Effector memory CD8-positive, alpha-beta T cell (primary cell): ENCODE measurements at regions not wholly inside any gene's neighbourhood (a gene's known extent, or its start where the extent isn't known, plus 50 kb on each side); places are given as distances from the start of the nearest gene placed in this dataset.
"Not testable (repeated sequence)": the region's sequence is repeated elsewhere in the genome, so short reads cannot be mapped to it uniquely, and the experiment has no call there.

Experiments
- ATAC-seq: fragments of 150-1000 bp; cut with Tn5 transposase; replicated peaks from 2 replicates; pipeline ENCODE4 v1.10.0; 2021; ENCODE audit warnings: mild to moderate bottlenecking, moderate library complexity
- DNase-seq, 3 experiments: peaks; one replicate each; pipeline ENCODE4 v3.0.0; 2021
- H3K27ac Mint-ChIP-seq, 2 donors: one replicate each; pipeline ENCODE4 v1.8.0; 2022; ENCODE audit warnings: mild to moderate bottlenecking in 2 of 2, mixed read lengths in 2 of 2, moderate library complexity in 2 of 2
- H3K27me3 Mint-ChIP-seq, 2 donors: one replicate each; pipeline ENCODE4 v1.8.0; 2022; ENCODE audit warnings: mixed read lengths in 2 of 2
- H3K36me3 Mint-ChIP-seq: one replicate; pipeline ENCODE4 v1.8.0; 2022; ENCODE audit warnings: mild to moderate bottlenecking, moderate library complexity, mixed read lengths; ENCODE audit not compliant: insufficient read depth
- H3K4me1 Mint-ChIP-seq, 2 donors: one replicate each; pipeline ENCODE4 v1.8.0; 2022; ENCODE audit warnings: low read depth in 2 of 2, mixed read lengths in 2 of 2
- H3K4me3 Mint-ChIP-seq, 2 donors: one replicate each; pipeline ENCODE4 v1.8.0; 2022; ENCODE audit warnings: mild to moderate bottlenecking in 2 of 2, mixed read lengths in 2 of 2, moderate library complexity in 2 of 2
- H3K9me3 Mint-ChIP-seq, 2 donors: one replicate each; pipeline ENCODE4 v1.8.0; 2022; ENCODE audit warnings: mixed read lengths in 2 of 2

GRCh38 chr7:53351681-53352080 lies 316.2 kb downstream of the POM121L12 start:
- peaks cover 9 to 11% of the 10 kb centered on the region in 2 donors for H3K9me3 Mint-ChIP-seq
- no peaks in the 10 kb centered on the region for H3K27me3 Mint-ChIP-seq
- DNase-seq (no peak), ATAC-seq (no peak)
- H3K4me3 Mint-ChIP-seq: no peak overlapping the region
- no peaks in the 10 kb centered on the region for H3K4me1 Mint-ChIP-seq
- no peaks in the 10 kb centered on the region for H3K36me3 Mint-ChIP-seq
- H3K27ac Mint-ChIP-seq: no peak overlapping the region

GRCh38 chr7:53358269-53358668 lies 322.8 kb downstream of the POM121L12 start:
- Mint-ChIP-seq H3K36me3 (no peaks in the 10 kb centered on the region), H3K4me3 (no peak overlapping the region), H3K4me1 (no peaks in the 10 kb centered on the region), H3K9me3 (peaks cover 11 to 17% of the 10 kb centered on the region in 2 donors), H3K27me3 (no peaks in the 10 kb centered on the region), H3K27ac (no peak overlapping the region)
- no peak for ATAC-seq
- DNase-seq: no peak

GRCh38 chr7:53383131-53383530 lies 347.7 kb downstream of the POM121L12 start:
- Mint-ChIP-seq H3K36me3 (no peaks in the 10 kb centered on the region), H3K4me3 (no peak overlapping the region), H3K27ac (no peak overlapping the region), H3K4me1 (no peaks in the 10 kb centered on the region), H3K9me3 (peaks cover 15 to 16% of the 10 kb centered on the region in 2 donors), H3K27me3 (no peaks in the 10 kb centered on the region)
- ATAC-seq (no peak), DNase-seq (no peak)

- DNase-seq, H3K27me3 Mint-ChIP-seq, H3K4me3 Mint-ChIP-seq, H3K27ac Mint-ChIP-seq, ATAC-seq, H3K36me3 Mint-ChIP-seq, H3K4me1 Mint-ChIP-seq: not testable (repeated sequence)
- H3K9me3 Mint-ChIP-seq: peaks cover 11 to 13% of the 10 kb centered on the region in 2 donors
These were observed 349.8 kb downstream of the POM121L12 start for GRCh38 chr7:53385239-53385638.

DNA sequence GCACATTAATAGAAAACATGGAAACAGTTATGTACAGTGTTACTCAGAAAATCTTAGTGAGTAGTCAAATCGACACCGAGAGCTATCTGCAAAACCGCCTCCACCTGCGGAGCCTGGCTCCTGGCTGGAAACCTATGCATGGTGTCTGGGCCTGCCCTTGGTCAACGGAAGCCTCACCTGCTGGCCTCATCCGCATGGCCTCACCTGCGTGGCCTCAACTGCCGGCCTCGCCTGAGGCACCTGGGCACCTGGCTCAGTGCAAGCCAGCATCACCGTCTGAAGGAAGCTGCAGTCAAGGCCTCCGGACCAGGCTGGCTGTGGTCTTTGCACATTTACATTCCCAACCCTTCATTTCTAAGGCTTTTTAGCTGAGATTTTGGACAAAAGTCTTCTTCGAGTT lies 352.1 kb downstream of the POM121L12 start:
- ATAC-seq (no peak), DNase-seq (no peak)
- H3K27ac Mint-ChIP-seq: no peak overlapping the region

GRCh38 chr7:53397911-53398310 lies 362.5 kb downstream of the POM121L12 start:
- ATAC-seq (no peak), DNase-seq (no peak)
- no peaks in the 10 kb centered on the region for H3K4me1 Mint-ChIP-seq
- H3K27ac Mint-ChIP-seq: no peak overlapping the region
- H3K9me3 Mint-ChIP-seq: peaks cover 0 to 7% of the 10 kb centered on the region in 2 donors
- no peaks in the 10 kb centered on the region for H3K27me3 Mint-ChIP-seq
- no peak overlapping the region for H3K4me3 Mint-ChIP-seq
- no peaks in the 10 kb centered on the region for H3K36me3 Mint-ChIP-seq

More for the DNA sequence above, 352.1 kb downstream of the POM121L12 start:
- Mint-ChIP-seq H3K9me3 (peaks cover 11 to 17% of the 10 kb centered on the region in 2 donors), H3K4me1 (no peaks in the 10 kb centered on the region), H3K27me3 (no peaks in the 10 kb centered on the region), H3K36me3 (no peaks in the 10 kb centered on the region), H3K4me3 (no peak overlapping the region)

DNA sequence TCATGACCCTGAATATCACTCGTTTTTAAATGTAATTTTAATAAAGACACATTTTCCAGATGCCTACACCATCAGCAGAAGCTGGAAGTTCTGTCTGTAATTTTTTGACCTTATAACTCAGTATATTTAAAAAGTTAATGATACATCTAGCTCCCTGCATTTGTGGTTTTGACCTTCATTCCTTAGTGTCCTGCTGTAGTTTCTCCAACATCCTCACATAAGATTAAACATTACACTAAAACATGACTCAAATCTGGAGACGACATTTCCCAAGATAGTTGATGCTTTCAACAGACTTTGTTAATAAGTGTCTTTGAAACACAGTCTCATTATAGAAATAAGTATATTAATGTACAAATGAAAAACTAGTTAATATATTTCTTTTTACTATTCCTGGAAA lies 363.1 kb downstream of the POM121L12 start:
- Mint-ChIP-seq H3K4me1 (no peaks in the 10 kb centered on the region), H3K27ac (no peak overlapping the region), H3K4me3 (no peak overlapping the region), H3K36me3 (no peaks in the 10 kb centered on the region), H3K27me3 (no peaks in the 10 kb centered on the region), H3K9me3 (peaks cover 0 to 7% of the 10 kb centered on the region in 2 donors)
- no peak for DNase-seq
- ATAC-seq: no peak

- H3K9me3 Mint-ChIP-seq: peaks cover 28 to 33% of the 10 kb centered on the region in 2 donors
- H3K27me3 Mint-ChIP-seq: no peaks in the 10 kb centered on the region
- no peak overlapping the region for H3K4me3 Mint-ChIP-seq
- ATAC-seq (no peak), DNase-seq (no peak)
- H3K4me1 Mint-ChIP-seq: no peaks in the 10 kb centered on the region
- H3K27ac Mint-ChIP-seq: no peak overlapping the region
- H3K36me3 Mint-ChIP-seq: no peaks in the 10 kb centered on the region
These were observed 377.6 kb downstream of the POM121L12 start for GRCh38 chr7:53413021-53413420.

DNA sequence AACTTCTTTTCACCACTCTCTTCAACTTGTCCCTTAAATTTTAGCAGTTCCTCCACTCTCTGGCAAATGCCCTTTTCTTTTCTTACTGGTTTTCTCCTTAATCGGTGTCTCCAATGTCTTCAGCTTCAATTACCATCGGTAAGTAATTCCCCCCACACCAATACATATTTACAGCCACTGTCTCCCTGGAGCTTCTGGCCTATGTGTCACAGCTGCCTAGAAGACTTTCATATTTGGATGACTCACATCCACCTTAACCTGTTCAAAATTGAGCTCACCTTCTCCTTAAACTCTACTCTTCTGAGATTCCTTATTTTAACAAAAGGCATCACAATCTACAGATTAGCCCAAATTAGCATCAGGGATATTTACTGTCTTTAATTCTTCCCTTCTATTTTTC lies 380.4 kb downstream of the POM121L12 start:
- no peaks in the 10 kb centered on the region for H3K36me3 Mint-ChIP-seq

GRCh38 chr7:53418834-53419482 lies 383.5 kb downstream of the POM121L12 start:
- Mint-ChIP-seq H3K4me3 (no peak overlapping the region), H3K36me3 (no peaks in the 10 kb centered on the region), H3K27ac (no peak overlapping the region), H3K9me3 (peaks cover 25 to 28% of the 10 kb centered on the region in 2 donors), H3K4me1 (no peaks in the 10 kb centered on the region), H3K27me3 (no peaks in the 10 kb centered on the region)
- ATAC-seq (no peak), DNase-seq (no peak)

More for the DNA sequence above, 380.4 kb downstream of the POM121L12 start:
- DNase-seq (no peak), ATAC-seq (no peak)
- Mint-ChIP-seq H3K27me3 (no peaks in the 10 kb centered on the region), H3K9me3 (peaks cover 33% of the 10 kb centered on the region in 2 donors), H3K4me3 (no peak overlapping the region), H3K27ac (no peak overlapping the region), H3K4me1 (no peaks in the 10 kb centered on the region)

- H3K27ac Mint-ChIP-seq: no peak overlapping the region
- H3K9me3 Mint-ChIP-seq: peaks cover 14 to 24% of the 10 kb centered on the region in 2 donors
- H3K36me3 Mint-ChIP-seq: no peaks in the 10 kb centered on the region
- no peaks in the 10 kb centered on the region for H3K4me1 Mint-ChIP-seq
- DNase-seq: no peak
- no peak overlapping the region for H3K4me3 Mint-ChIP-seq
- ATAC-seq: no peak
- no peaks in the 10 kb centered on the region for H3K27me3 Mint-ChIP-seq
These were observed 385.1 kb downstream of the POM121L12 start for GRCh38 chr7:53420550-53420949.

DNA sequence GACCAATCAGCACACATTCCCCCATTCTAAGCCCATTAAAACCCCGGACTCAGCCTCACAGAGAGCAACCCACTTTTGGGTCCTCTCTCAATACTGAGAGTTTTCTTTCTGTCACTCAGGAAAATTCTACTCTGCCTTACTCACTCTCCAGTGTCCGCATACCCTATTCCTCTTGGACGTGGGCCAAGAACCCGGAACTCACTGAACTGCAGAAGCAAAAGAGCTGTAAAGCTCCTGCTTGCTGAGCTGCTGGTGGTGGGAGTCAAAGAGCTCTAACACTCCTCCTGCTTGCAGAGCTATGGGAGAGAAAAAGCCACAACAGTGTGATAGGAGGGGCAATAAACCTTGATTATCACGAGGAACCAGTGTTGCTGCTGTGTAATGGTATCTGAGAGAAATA lies 386.9 kb downstream of the POM121L12 start:
- Mint-ChIP-seq H3K27ac (no peak overlapping the region), H3K27me3 (no peaks in the 10 kb centered on the region), H3K36me3 (no peaks in the 10 kb centered on the region), H3K4me1 (no peaks in the 10 kb centered on the region), H3K9me3 (peaks cover 6 to 21% of the 10 kb centered on the region in 2 donors), H3K4me3 (no peak overlapping the region)
- no peak for ATAC-seq
- no peak for DNase-seq

DNA sequence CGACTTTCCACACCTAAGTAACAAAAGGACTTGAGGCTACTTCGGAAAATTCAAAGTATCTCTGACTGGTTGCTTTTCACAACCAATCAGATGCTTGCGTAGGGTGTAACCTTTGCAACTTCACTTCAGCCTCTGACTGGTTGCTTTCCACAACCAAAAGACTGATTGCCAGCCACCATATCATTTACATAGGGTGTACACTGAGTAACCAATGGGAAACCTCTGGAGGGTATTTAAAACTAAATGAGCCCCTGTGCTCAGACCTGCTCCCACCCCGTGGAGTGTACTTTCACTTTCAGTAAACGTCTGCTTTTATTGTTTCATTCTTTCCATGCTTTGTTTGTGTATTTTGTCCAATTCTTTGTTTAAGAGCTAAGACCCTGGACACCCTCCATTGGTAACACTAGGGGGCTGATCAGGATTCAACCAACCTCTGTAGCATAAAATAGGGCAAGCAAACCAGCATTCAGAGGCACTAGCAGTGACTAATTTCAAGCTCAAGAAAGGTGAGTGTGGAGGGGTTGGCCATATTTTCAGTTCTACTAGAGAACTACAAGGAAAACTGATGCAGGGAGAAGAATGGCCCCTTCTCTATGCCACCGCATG lies 390.8 kb downstream of the POM121L12 start:
- DNase-seq: no peak
- H3K4me3 Mint-ChIP-seq: no peak overlapping the region
- no peak overlapping the region for H3K27ac Mint-ChIP-seq
- H3K4me1 Mint-ChIP-seq: no peaks in the 10 kb centered on the region
- no peak for ATAC-seq
- H3K9me3 Mint-ChIP-seq: peaks cover 6 to 13% of the 10 kb centered on the region in 2 donors
- no peaks in the 10 kb centered on the region for H3K27me3 Mint-ChIP-seq
- no peaks in the 10 kb centered on the region for H3K36me3 Mint-ChIP-seq

GRCh38 chr7:53428045-53428444 lies 392.6 kb downstream of the POM121L12 start:
- Mint-ChIP-seq H3K9me3 (peaks cover 6 to 12% of the 10 kb centered on the region in 2 donors), H3K36me3 (no peaks in the 10 kb centered on the region), H3K4me3 (no peak overlapping the region), H3K4me1 (no peaks in the 10 kb centered on the region), H3K27ac (no peak overlapping the region), H3K27me3 (no peaks in the 10 kb centered on the region)
- ATAC-seq (no peak), DNase-seq (no peak)
